H1 (cell line): ENCODE measurements at regions not wholly inside any gene's neighbourhood (a gene's known extent, or its start where the extent isn't known, plus 50 kb on each side); places are given as distances from the start of the nearest gene placed in this dataset.

Experiments
- CTCF ChIA-PET: fragments of 300-600 bp; sonication (Branson Sonifier 250); formaldehyde crosslinking; loops from one replicate; lab custom pipeline; 2021; ENCODE audit not compliant: partially characterized antibody; lab: Charles Lee
- POLR2A ChIA-PET: fragments of 300-600 bp; sonication (Branson Sonifier 250); formaldehyde crosslinking; loops from one replicate; lab custom pipeline; 2021; ENCODE audit warnings: inconsistent platforms; ENCODE audit not compliant: partially characterized antibody; lab: Charles Lee
- DNase-seq, 2 experiments: peaks; one replicate each; pipeline versions ENCODE4 v3.0.0 to v3.0.0-alpha.2; 2010 to 2022; ENCODE audit warnings: low spot score in 2 of 2, low read depth in 1 of 2, mixed read lengths in 1 of 2
- FAIRE-seq: peaks from 2 replicates; lab custom pipeline; 2011; peaks lifted over from hg19 to GRCh38; lab: Jason Lieb, UNC
- H2AFZ ChIP-seq: 2 replicates; pipeline ENCODE4 v1.8.1; 2012; ENCODE audit warnings: low read length, inconsistent platforms
- H2AK5ac ChIP-seq: 2 replicates; pipeline ENCODE4 v1.6.1; 2013; ENCODE audit warnings: low read depth, low read length
- H2BK120ac ChIP-seq: replicated peaks from 2 replicates; pipeline ENCODE3; 2013; ENCODE audit warnings: low read depth, low read length, inconsistent platforms
- H2BK12ac ChIP-seq: 2 replicates; pipeline ENCODE4 v1.6.1; 2013; ENCODE audit warnings: low read depth, low read length
- H2BK15ac ChIP-seq: 2 replicates; pipeline ENCODE4 v1.6.1; 2013; ENCODE audit warnings: low read length
- H2BK20ac ChIP-seq: 2 replicates; pipeline ENCODE4 v1.6.1; 2013; ENCODE audit warnings: low read length
- H2BK5ac ChIP-seq: 2 replicates; pipeline ENCODE4 v1.6.1; 2013; ENCODE audit warnings: low read depth, low read length
- H3K14ac ChIP-seq: 2 replicates; pipeline ENCODE4 v1.6.1; 2013; ENCODE audit warnings: inconsistent platforms; ENCODE audit not compliant: insufficient read length
- H3K18ac ChIP-seq: 2 replicates; pipeline ENCODE4 v1.6.1; 2013; ENCODE audit warnings: low read length; ENCODE audit errors: extremely low read depth
- H3K23ac ChIP-seq: 2 replicates; pipeline ENCODE4 v1.6.1; 2013; ENCODE audit warnings: inconsistent platforms; ENCODE audit not compliant: insufficient read length
- H3K23me2 ChIP-seq: 2 replicates; pipeline ENCODE4 v1.6.1; 2013; ENCODE audit warnings: low read depth, low read length
- H3K27ac ChIP-seq: 2 replicates; pipeline ENCODE4 v1.6.1; 2011; ENCODE audit warnings: low read depth, low read length, inconsistent platforms
- H3K27me3 ChIP-seq, 4 experiments: replicated peaks in 1 of 4; 1 replicate in 1 of 4; 2 replicates in 3 of 4; pipeline versions ENCODE4 v1.6.1 to v1.8.1; 2011 to 2013; ENCODE audit warnings: low read length in 3 of 4, mild to moderate bottlenecking in 3 of 4, inconsistent platforms in 2 of 4, mixed read lengths in 2 of 4, moderate library complexity in 1 of 4; ENCODE audit not compliant: control insufficient read depth in 3 of 4, insufficient read depth in 3 of 4; ENCODE audit errors: extremely low read depth in 1 of 4
- H3K36me3 ChIP-seq, 4 experiments: 2 replicates each; pipeline versions ENCODE4 v1.6.1 to v1.8.1; 2011 to 2013; ENCODE audit warnings: mild to moderate bottlenecking in 4 of 4, low read length in 3 of 4, moderate library complexity in 2 of 4, control low read depth in 1 of 4, inconsistent platforms in 1 of 4; ENCODE audit not compliant: insufficient read depth in 4 of 4, control insufficient read depth in 2 of 4
- H3K4ac ChIP-seq: replicated peaks from 2 replicates; pipeline ENCODE3; 2013; ENCODE audit warnings: low read length, low read depth, mixed read lengths, inconsistent platforms; ENCODE audit not compliant: insufficient read length
- H3K4me1 ChIP-seq, 4 experiments: replicated peaks in 1 of 4; 1 replicate in 1 of 4; 2 replicates in 3 of 4; pipeline versions ENCODE4 v1.6.1 to v1.8.1; 2011 to 2013; ENCODE audit warnings: low read length in 3 of 4, inconsistent platforms in 2 of 4, mixed read lengths in 1 of 4; ENCODE audit not compliant: insufficient read depth in 4 of 4, control insufficient read depth in 3 of 4
- H3K4me2 ChIP-seq, 2 experiments: 2 replicates each; pipeline versions ENCODE4 v1.6.1 to v1.8.1; 2011 to 2013; ENCODE audit warnings: low read depth in 2 of 2, low read length in 2 of 2, control low read depth in 1 of 2, inconsistent platforms in 1 of 2, mild to moderate bottlenecking in 1 of 2; ENCODE audit not compliant: insufficient read depth in 1 of 2
- H3K4me3 ChIP-seq, 4 experiments: fragments of 200-600, 300-600 bp in 1 of 4; sonication (generic), shearing (Covaris generic), sonication (Bioruptor Twin) in 1 of 4; 2 replicates each; pipeline versions ENCODE4 v1.5.1 to v1.8.1; 2011 to 2016; ENCODE audit warnings: low read length in 4 of 4, low read depth in 3 of 4, control low read depth in 2 of 4, inconsistent platforms in 2 of 4, mild to moderate bottlenecking in 2 of 4, mixed read lengths in 1 of 4, moderate library complexity in 1 of 4; ENCODE audit not compliant: insufficient read depth in 2 of 4; ENCODE audit errors: extremely low read depth in 1 of 4
- H3K56ac ChIP-seq: replicated peaks from 2 replicates; pipeline ENCODE3; 2013; ENCODE audit warnings: low read depth, mild to moderate bottlenecking, mixed read lengths, low read length, inconsistent platforms; ENCODE audit not compliant: insufficient read length
- H3K79me1 ChIP-seq: 2 replicates; pipeline ENCODE4 v1.6.1; 2013; ENCODE audit warnings: low read depth, low read length, control low read depth
- H3K79me2 ChIP-seq, 2 experiments: 2 replicates each; pipeline versions ENCODE4 v1.6.1 to v1.8.1; 2012 to 2013; ENCODE audit warnings: low read length in 2 of 2, mild to moderate bottlenecking in 2 of 2, inconsistent platforms in 1 of 2; ENCODE audit not compliant: insufficient read depth in 2 of 2, control insufficient read depth in 1 of 2
- H3K9ac ChIP-seq, 4 experiments: replicated peaks in 1 of 4; 1 replicate in 1 of 4; 2 replicates in 3 of 4; pipeline versions ENCODE4 v1.6.1 to v1.8.1; 2011 to 2013; ENCODE audit warnings: low read depth in 3 of 4, low read length in 3 of 4, control low read depth in 2 of 4, mild to moderate bottlenecking in 2 of 4, moderate library complexity in 2 of 4, inconsistent platforms in 1 of 4; ENCODE audit errors: extremely low read depth in 1 of 4
- H3K9me3 ChIP-seq, 2 experiments: 2 replicates each; pipeline versions ENCODE4 v1.6.1 to v1.8.1; 2012 to 2013; ENCODE audit warnings: mild to moderate bottlenecking in 2 of 2, moderate library complexity in 2 of 2, control low read depth in 1 of 2, inconsistent platforms in 1 of 2, low read depth in 1 of 2, low read length in 1 of 2, mixed read lengths in 1 of 2; ENCODE audit not compliant: insufficient read depth in 2 of 2
- H4K20me1 ChIP-seq, 2 experiments: replicated peaks in 1 of 2; 2 replicates each; pipeline versions ENCODE3 to v1.8.1; 2011 to 2013; ENCODE audit warnings: inconsistent platforms in 2 of 2, low read length in 2 of 2, mild to moderate bottlenecking in 1 of 2; ENCODE audit not compliant: insufficient read depth in 2 of 2, control insufficient read depth in 1 of 2
- H4K5ac ChIP-seq: 2 replicates; pipeline ENCODE4 v1.6.1; 2013; ENCODE audit warnings: low read length, low read depth, mixed read lengths, inconsistent platforms; ENCODE audit not compliant: insufficient read length
- H4K8ac ChIP-seq: 2 replicates; pipeline ENCODE4 v1.8.0; 2013; ENCODE audit warnings: mild to moderate bottlenecking, moderate library complexity, low read length, inconsistent platforms; ENCODE audit not compliant: insufficient read depth; ENCODE audit errors: extremely low read depth
- H4K91ac ChIP-seq: replicated peaks from 2 replicates; pipeline ENCODE3; 2013; ENCODE audit warnings: low read length, mixed read lengths, inconsistent platforms; ENCODE audit not compliant: insufficient read length
- CTBP2 ChIP-seq: IDR thresholded peaks from 2 replicates; pipeline ENCODE4 v1.7.0; 2011; ENCODE audit warnings: borderline replicate concordance, mild to moderate bottlenecking, moderate library complexity, mixed read lengths, low read length; ENCODE audit not compliant: insufficient read depth, insufficient read length
- JUN ChIP-seq: IDR thresholded peaks from 2 replicates; pipeline ENCODE4 v1.6.1; 2011; ENCODE audit warnings: low read depth, mild to moderate bottlenecking, improper control_type of control experiment, low read length
- JUND ChIP-seq: IDR thresholded peaks from 2 replicates; pipeline ENCODE4 v1.6.1; 2011; ENCODE audit warnings: mild to moderate bottlenecking, improper control_type of control experiment, low read length
- KDM4A ChIP-seq: IDR thresholded peaks from one replicate; pipeline ENCODE4 v1.7.1; 2012; ENCODE audit warnings: low read depth, mild to moderate bottlenecking, moderate library complexity, low read length, inconsistent platforms; ENCODE audit not compliant: severe bottlenecking
- NANOG ChIP-seq: IDR thresholded peaks from 2 replicates; pipeline ENCODE4 v1.6.1; 2011; ENCODE audit warnings: low read length, low read depth, mild to moderate bottlenecking, inconsistent platforms; ENCODE audit not compliant: insufficient read depth, poor library complexity, severe bottlenecking
- PHF8 ChIP-seq: fragments of 200-600 bp; sonication (generic); conservative IDR thresholded peaks from 2 replicates; pipeline ENCODE4 v1.7.1; 2012; ENCODE audit warnings: low read depth, mild to moderate bottlenecking, inconsistent platforms, low read length, moderate library complexity
- POU5F1 ChIP-seq: IDR thresholded peaks from 2 replicates; pipeline ENCODE4 v1.6.1; 2011; ENCODE audit warnings: low read depth, mild to moderate bottlenecking, low read length, moderate library complexity
- RAD21 ChIP-seq, 2 experiments: IDR thresholded peaks in 1 of 2; conservative IDR thresholded peaks in 1 of 2; 2 replicates each; pipeline ENCODE4 v1.6.1; 2011; ENCODE audit warnings: low read depth in 2 of 2, low read length in 2 of 2, improper control_type of control experiment in 1 of 2, inconsistent platforms in 1 of 2, mild to moderate bottlenecking in 1 of 2, moderate library complexity in 1 of 2
- RNF2 ChIP-seq: fragments of 200-900, 300-1000 bp; sonication (generic); IDR thresholded peaks from 2 replicates; pipeline ENCODE4 v1.7.1; 2016; ENCODE audit warnings: borderline replicate concordance, low read depth, mild to moderate bottlenecking, antibody characterized with exemption, low read length; ENCODE audit not compliant: poor library complexity, severe bottlenecking; ENCODE audit errors: missing control alignments
- SIRT6 ChIP-seq: IDR thresholded peaks from one replicate; pipeline ENCODE4 v1.7.1; 2012; ENCODE audit warnings: low read length, inconsistent platforms
- SP1 ChIP-seq: IDR thresholded peaks from 2 replicates; pipeline ENCODE4 v1.6.1; 2011; ENCODE audit warnings: low read depth, low read length
- TEAD4 ChIP-seq: IDR thresholded peaks from 2 replicates; pipeline ENCODE4 v1.6.1; 2012; ENCODE audit warnings: low read depth, low read length, inconsistent platforms, mixed read lengths
- WGBS, 2 experiments: shearing (Covaris generic) in 1 of 2; methylation state at CpG; one replicate each; pipeline versions ENCODE4 v1.1.6 to v1.1.7; 2013 to 2015; ENCODE audit warnings: low lambda C conversion rate in 2 of 2, mixed read lengths in 2 of 2, inconsistent platforms in 1 of 2, low coverage in 1 of 2, missing lambda C conversion rate in 1 of 2; ENCODE audit not compliant: insufficient replicate concordance in 2 of 2, insufficient coverage in 1 of 2, insufficient read length in 1 of 2; ENCODE audit errors: extremely low coverage in 1 of 2, missing lambda C conversion rate in 1 of 2; 5-methylcytosine and 5-hydroxymethylcytosine counted together
- TF ChIP-seq, protein P1 (sequence below): IDR thresholded peaks from 2 replicates; pipeline ENCODE4 v1.6.1; 2012; ENCODE audit warnings: low read length, inconsistent platforms

DNA sequence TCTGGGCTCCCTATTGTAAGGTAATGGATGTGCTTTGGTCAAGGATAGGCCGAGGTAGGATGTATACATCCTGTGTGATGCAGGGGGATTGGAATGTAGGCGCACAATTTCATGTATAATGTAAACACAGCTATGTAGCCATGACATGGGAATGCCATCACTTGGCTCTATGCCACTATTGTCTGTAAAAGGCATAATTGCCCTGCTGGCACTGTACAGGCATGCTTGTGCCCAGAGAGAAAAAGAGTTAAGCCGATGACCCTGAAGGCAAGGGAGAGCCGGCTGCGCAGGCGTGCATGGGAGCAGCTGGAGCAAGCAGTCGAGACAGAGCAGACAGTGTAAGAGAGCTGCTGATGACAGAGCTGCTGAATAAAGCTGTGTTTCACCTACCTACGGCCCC, 212.5 kb upstream of the CPHXL start:
- no peak overlapping the region for H4K8ac ChIP-seq
- H3K9ac ChIP-seq: no peak overlapping the region
- no peak overlapping the region for H2AFZ ChIP-seq
- H3K79me1 ChIP-seq: no peaks in the 10 kb centered on the region
- POLR2A ChIA-PET: no interaction called here
- H2BK20ac ChIP-seq: no peak overlapping the region
- H3K56ac ChIP-seq: no peak overlapping the region
- 92% methylated on average over 8 of the region's 8 CpGs; no CpG with 5 or more reads in 1 of the 2 experiments for WGBS, 2 experiments
- H3K23me2 ChIP-seq: no peaks in the 10 kb centered on the region
- no peaks in the 10 kb centered on the region for H3K9me3 ChIP-seq
- no peak overlapping the region for H4K91ac ChIP-seq
- no peak overlapping the region for H2BK15ac ChIP-seq
- DNase-seq: no peak
- H3K36me3 ChIP-seq: no peaks in the 10 kb centered on the region
- H3K14ac ChIP-seq: no peak overlapping the region
- CTCF ChIA-PET: no interaction called here
- no peak overlapping the region for H2BK120ac ChIP-seq
- no peak overlapping the region for H2BK12ac ChIP-seq
- H2AK5ac ChIP-seq: no peak overlapping the region
- no peak overlapping the region for H3K27ac ChIP-seq
- no peak overlapping the region for H3K23ac ChIP-seq
- no peak overlapping the region for H4K5ac ChIP-seq
- H3K4ac ChIP-seq: no peak overlapping the region
- H3K18ac ChIP-seq: no peak overlapping the region
- no peak overlapping the region for H3K4me2 ChIP-seq
- no peak overlapping the region for H2BK5ac ChIP-seq
- no peak for FAIRE-seq
- no peaks in the 10 kb centered on the region for H4K20me1 ChIP-seq
- H3K4me3 ChIP-seq: no peak overlapping the region
- no peaks in the 10 kb centered on the region for H3K79me2 ChIP-seq
- H3K27me3 ChIP-seq: peaks cover 0 to 18% (median 6%) of the 10 kb centered on the region in 4 experiments; a peak in 6 of 7 replicates
- H3K4me1 ChIP-seq: no peaks in the 10 kb centered on the region
- no peak for TF ChIP-seq KDM4A
- no peak for TF ChIP-seq RNF2
- TF ChIP-seq NANOG: no peak
- no peak for TF ChIP-seq POU5F1
- no peak for TF ChIP-seq TEAD4
- TF ChIP-seq CTBP2: no peak
- TF ChIP-seq SP1: no peak
- TF ChIP-seq JUND: no peak
- no peak for TF ChIP-seq SIRT6
- TF ChIP-seq, protein P1, sequence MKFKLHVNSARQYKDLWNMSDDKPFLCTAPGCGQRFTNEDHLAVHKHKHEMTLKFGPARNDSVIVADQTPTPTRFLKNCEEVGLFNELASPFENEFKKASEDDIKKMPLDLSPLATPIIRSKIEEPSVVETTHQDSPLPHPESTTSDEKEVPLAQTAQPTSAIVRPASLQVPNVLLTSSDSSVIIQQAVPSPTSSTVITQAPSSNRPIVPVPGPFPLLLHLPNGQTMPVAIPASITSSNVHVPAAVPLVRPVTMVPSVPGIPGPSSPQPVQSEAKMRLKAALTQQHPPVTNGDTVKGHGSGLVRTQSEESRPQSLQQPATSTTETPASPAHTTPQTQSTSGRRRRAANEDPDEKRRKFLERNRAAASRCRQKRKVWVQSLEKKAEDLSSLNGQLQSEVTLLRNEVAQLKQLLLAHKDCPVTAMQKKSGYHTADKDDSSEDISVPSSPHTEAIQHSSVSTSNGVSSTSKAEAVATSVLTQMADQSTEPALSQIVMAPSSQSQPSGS: no peak
- no peak for TF ChIP-seq RAD21 (IDR thresholded peaks at IDR 0.05 in 1 of 2, conservative IDR thresholded peaks at IDR 0.05 in 1 of 2; ENCODE audit: low read depth in 2 of 2, low read length in 2 of 2)
- TF ChIP-seq PHF8: no peak
- TF ChIP-seq JUN: no peak
